Nephron (organoid): ENCODE measurements at regions not wholly inside any gene's neighbourhood (a gene's known extent, or its start where the extent isn't known, plus 50 kb on each side); places are given as distances from the start of the nearest gene placed in this dataset.

Source experiments
- H3K27ac Mint-ChIP-seq, 3 experiments: 2 replicates each; pipeline ENCODE4 v1.8.0; 2020; ENCODE audit warnings: mixed read lengths in 3 of 3, mild to moderate bottlenecking in 2 of 3, moderate library complexity in 1 of 3
- H3K27me3 Mint-ChIP-seq: 2 replicates; pipeline ENCODE4 v1.8.0; 2021; ENCODE audit warnings: low read depth, mild to moderate bottlenecking, moderate library complexity, mixed read lengths
- H3K36me3 Mint-ChIP-seq: 2 replicates; pipeline ENCODE4 v1.8.0; 2020; ENCODE audit warnings: low read depth, mixed read lengths
- H3K4me1 Mint-ChIP-seq: 2 replicates; pipeline ENCODE4 v1.8.0; 2020; ENCODE audit warnings: mixed read lengths
- H3K4me3 Mint-ChIP-seq, 3 experiments: 2 replicates each; pipeline ENCODE4 v1.8.0; 2020; ENCODE audit warnings: mild to moderate bottlenecking in 3 of 3, mixed read lengths in 3 of 3, moderate library complexity in 2 of 3
- H3K9me3 Mint-ChIP-seq: 2 replicates; pipeline ENCODE4 v1.8.0; 2020; ENCODE audit warnings: mixed read lengths
- TF ChIP-seq, protein P1 (sequence below), 3 experiments: fragments of 200-600 bp; sonication (generic); IDR thresholded peaks; one replicate each; pipeline ENCODE4 v1.5.0; 2021; ENCODE audit warnings: antibody characterized with exemption in 3 of 3; ENCODE audit not compliant: unreplicated experiment in 3 of 3

DNA sequence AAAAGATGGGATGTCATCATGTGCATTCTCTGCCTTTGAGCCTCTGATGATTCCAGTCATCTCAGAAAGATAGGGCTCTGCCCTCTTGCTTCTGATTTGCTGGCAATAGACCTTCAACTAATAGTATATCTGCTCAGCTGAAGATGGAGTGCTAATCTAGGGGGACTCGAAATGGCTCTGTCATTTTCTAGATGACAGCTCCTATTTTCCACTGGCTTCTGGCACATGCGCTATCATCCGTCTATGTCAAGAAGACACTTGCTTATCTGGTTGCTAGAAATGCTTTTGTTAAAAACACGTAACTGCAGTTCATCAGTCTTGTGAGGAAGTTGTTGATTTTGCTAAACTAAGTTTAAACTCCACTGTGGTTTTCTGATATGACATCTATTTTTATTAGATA, 265.5 kb upstream of the ZNF608 start:
- no peak overlapping the region for H3K4me3 Mint-ChIP-seq
- TF ChIP-seq, protein P1, sequence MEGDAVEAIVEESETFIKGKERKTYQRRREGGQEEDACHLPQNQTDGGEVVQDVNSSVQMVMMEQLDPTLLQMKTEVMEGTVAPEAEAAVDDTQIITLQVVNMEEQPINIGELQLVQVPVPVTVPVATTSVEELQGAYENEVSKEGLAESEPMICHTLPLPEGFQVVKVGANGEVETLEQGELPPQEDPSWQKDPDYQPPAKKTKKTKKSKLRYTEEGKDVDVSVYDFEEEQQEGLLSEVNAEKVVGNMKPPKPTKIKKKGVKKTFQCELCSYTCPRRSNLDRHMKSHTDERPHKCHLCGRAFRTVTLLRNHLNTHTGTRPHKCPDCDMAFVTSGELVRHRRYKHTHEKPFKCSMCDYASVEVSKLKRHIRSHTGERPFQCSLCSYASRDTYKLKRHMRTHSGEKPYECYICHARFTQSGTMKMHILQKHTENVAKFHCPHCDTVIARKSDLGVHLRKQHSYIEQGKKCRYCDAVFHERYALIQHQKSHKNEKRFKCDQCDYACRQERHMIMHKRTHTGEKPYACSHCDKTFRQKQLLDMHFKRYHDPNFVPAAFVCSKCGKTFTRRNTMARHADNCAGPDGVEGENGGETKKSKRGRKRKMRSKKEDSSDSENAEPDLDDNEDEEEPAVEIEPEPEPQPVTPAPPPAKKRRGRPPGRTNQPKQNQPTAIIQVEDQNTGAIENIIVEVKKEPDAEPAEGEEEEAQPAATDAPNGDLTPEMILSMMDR (IDR thresholded peaks at IDR 0.05; ENCODE audit: unreplicated experiment in 3 of 3), result no peak

DNA sequence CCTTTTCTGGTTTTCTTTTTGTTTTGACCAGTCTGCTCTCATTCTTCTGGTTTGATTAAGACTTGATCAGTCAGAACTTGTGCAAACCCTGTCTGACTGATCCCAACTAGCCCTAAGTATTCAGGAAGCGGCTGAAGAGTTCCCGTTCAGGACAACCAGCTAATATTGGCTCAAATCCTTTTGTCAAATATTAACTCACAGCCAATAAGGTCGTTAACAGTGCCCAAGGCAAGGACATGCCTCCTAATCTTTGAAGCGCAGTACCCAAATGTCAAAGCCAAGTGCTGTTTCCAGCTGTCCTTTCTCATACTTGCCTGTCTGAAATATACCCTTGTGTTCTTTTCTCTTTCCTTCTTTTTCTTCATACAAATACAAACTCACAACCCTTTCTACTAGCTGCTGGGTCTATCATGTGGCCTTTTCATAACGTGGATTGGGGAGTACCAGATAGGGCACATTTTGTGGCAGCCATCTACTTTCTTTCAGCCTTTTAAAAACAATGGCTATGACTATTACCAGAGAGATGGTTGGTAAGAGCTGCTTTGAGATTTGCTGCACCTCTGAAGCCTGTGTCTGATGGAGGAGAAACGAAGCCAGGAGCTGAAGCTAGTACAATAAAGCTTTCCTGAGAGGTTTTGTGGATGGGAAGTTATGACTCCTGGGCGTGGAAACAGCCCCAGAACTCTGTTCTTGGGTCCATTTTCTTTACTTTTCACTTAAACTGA, 266.4 kb upstream of the ZNF608 start:
- H3K27ac Mint-ChIP-seq, result peak overlapping the region; percentile 47 to 87 (median 53)
- H3K36me3 Mint-ChIP-seq, result no peaks in the 10 kb centered on the region

More for the DNA sequence above, 265.5 kb upstream of the ZNF608 start:
- Mint-ChIP-seq H3K27ac (no peak overlapping the region), H3K9me3 (no peaks in the 10 kb centered on the region), H3K36me3 (no peaks in the 10 kb centered on the region), H3K27me3 (peaks cover 4% of the 10 kb centered on the region), H3K4me1 (peaks cover 13% of the 10 kb centered on the region)

DNA sequence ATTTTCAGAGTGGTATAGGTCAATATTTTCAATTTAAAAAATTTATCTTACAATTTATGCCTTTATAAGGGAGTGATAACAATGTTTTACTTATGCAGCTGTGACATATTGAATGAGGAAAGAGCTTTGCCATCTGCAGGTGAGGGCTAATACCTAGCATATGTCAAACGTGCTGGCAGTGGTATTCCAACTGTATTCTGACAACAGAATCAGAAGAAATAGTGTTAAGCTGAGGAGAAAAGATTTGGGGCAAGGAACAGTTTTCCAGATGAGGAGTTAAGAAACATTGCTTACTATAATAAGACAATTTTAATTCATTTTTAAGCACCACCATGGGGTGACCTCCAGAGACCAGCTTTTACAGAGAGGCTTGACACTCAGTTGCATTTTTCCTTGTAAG, 267.8 kb upstream of the ZNF608 start:
- Mint-ChIP-seq H3K4me1 (peaks cover 13% of the 10 kb centered on the region), H3K9me3 (no peaks in the 10 kb centered on the region), H3K36me3 (no peaks in the 10 kb centered on the region), H3K27me3 (peaks cover 4% of the 10 kb centered on the region), H3K4me3 (no peak overlapping the region), H3K27ac (peak overlapping the region in 1 of 3 experiments; percentile 50)
- TF ChIP-seq, protein P1 (IDR thresholded peaks at IDR 0.05; ENCODE audit: unreplicated experiment in 3 of 3), result no peak

More for the DNA sequence above, 266.4 kb upstream of the ZNF608 start:
- H3K4me1 Mint-ChIP-seq, result peaks cover 13% of the 10 kb centered on the region
- peaks cover 4% of the 10 kb centered on the region for H3K27me3 Mint-ChIP-seq
- H3K4me3 Mint-ChIP-seq, result no peak overlapping the region
- TF ChIP-seq, protein P1 (IDR thresholded peaks at IDR 0.05; ENCODE audit: unreplicated experiment in 3 of 3), result no peak
- no peaks in the 10 kb centered on the region for H3K9me3 Mint-ChIP-seq

DNA sequence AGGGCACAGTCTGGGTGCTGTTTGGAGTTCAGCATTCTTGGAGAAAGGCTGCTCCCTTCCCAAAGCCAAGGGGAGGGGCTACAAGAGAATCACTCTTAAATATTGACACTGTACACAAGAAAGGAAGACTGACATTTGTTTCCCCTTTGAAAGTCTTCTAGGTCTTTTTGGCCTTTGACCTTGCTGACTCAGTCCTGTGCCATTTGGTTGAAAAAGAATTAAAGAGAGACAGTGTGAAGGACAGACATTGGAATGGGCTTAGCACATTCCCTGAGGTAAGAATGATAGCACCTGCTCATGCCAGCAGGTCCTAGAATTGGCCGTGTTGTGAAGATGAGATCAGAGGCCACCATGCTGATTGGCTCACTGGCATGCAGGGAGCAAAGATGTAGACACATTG, 271.4 kb upstream of the ZNF608 start:
- H3K4me1 Mint-ChIP-seq, result peaks cover 4% of the 10 kb centered on the region
- no peak overlapping the region for H3K4me3 Mint-ChIP-seq
- H3K27ac Mint-ChIP-seq, result no peak overlapping the region
- no peaks in the 10 kb centered on the region for H3K9me3 Mint-ChIP-seq
- TF ChIP-seq, protein P1 (IDR thresholded peaks at IDR 0.05; ENCODE audit: unreplicated experiment in 3 of 3), result no peak
- H3K36me3 Mint-ChIP-seq, result no peaks in the 10 kb centered on the region
- peaks cover 4% of the 10 kb centered on the region for H3K27me3 Mint-ChIP-seq

DNA sequence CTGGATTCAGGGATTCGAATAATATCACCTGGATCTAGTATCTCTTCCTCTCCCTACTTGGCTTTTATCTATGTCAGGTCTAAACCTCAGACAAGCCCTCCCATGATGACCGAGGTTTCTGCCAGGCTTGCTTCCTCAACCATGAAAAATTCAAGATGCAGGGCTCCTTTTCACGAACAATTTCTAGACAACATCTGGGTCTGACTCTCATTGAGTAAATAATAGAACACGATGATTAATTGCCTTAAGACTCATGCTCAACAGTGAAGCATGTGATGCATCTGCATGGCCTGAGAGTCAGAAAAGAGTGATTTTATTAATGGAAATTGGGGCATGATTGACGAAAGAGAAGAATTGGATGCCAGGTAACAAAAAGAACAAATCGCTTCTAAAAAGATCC, 277.2 kb upstream of the ZNF608 start:
- H3K27ac Mint-ChIP-seq, result no peak overlapping the region
- no peak overlapping the region for H3K4me3 Mint-ChIP-seq
- H3K36me3 Mint-ChIP-seq, result no peaks in the 10 kb centered on the region
- H3K9me3 Mint-ChIP-seq, result no peaks in the 10 kb centered on the region
- H3K27me3 Mint-ChIP-seq, result peaks cover 4% of the 10 kb centered on the region
- TF ChIP-seq, protein P1 (IDR thresholded peaks at IDR 0.05; ENCODE audit: unreplicated experiment in 3 of 3), result no peak
- H3K4me1 Mint-ChIP-seq, result peaks cover 10% of the 10 kb centered on the region
